Activated CD4-positive, CD25-positive, alpha-beta regulatory T cell treated with anti-CD3 and anti-CD28 coated beads, Interleukin-2, amount 50 U/mL, for 24 hours (primary cell): ENCODE measurements at regions not wholly inside any gene's neighbourhood (a gene's known extent, or its start where the extent isn't known, plus 50 kb on each side); places are given as distances from the start of the nearest gene placed in this dataset.

ENCODE experiments used
- ATAC-seq, 2 donors: fragments of 150-1000 bp; cut with Tn5 transposase; one replicate each; pipeline ENCODE4 v1.10.0; 2021; ENCODE audit warnings: mild to moderate bottlenecking in 1 of 2, moderate library complexity in 1 of 2

DNA sequence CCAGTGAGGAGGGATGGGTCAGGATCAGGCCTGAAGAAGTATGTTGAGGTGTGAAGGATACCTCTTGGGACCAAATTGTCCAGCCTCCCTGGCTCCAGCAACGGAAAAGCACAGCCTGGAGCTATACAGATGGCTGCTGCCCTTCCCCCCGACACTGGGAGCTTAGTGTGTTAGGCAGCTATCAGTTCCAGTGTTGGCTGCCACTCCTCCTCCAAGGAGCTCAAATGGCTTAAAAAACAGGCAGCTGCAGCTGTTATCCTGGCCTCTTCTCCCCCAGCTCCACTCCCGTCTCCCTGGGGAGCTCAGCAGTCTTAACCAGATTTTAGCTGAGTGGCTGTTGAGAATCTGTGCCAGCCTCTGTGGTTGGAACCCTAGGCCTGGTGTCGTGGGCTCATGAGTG is 225.0 kb downstream of the JRKL start:
- no peak for ATAC-seq

DNA sequence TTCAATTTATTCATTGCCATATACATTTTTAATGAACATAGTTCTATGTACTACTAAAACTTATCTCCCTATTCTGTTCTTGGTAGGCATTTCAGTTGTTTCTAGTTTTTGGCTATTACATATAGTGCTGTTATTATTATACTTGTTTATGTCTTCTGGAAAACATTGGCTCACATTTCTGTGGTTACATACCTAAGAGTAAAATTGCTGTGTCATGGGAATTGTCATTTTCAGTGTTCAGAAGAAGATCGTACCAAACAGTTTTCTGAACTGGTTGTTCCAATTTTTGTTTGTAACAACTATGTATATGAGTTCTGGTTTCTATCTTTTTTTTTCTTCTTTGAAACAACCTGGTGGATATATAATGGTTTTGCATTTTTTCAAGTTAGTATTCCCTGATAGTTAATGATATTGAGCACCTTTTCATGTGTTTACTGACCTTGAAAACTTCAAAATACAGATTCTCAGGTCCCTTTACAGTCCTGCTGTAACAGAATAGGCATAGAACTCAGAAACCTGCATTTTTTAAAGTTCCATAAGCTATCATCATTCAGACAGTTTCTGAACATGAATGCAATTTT is 230.7 kb downstream of the JRKL start:
- ATAC-seq = no peak

DNA sequence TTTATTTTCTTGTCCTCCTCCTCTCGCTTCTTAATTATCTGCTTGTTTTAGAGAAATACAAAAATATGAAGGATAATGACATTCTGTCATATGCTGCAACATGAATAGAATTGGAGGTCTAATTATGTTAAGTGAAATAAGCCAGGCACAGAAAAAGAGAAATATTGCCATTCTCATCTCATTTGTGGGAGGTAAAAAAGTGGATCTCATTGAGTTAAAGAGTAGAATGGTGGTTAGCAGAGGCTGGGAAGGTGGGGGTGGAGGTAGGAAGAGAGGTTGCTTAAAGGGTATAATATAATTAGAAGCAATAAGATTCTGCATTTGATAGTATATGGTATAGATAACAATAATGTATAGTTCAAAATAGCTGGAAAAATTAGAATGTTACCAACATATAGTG is 231.3 kb downstream of the JRKL start:
- no peak for ATAC-seq

DNA sequence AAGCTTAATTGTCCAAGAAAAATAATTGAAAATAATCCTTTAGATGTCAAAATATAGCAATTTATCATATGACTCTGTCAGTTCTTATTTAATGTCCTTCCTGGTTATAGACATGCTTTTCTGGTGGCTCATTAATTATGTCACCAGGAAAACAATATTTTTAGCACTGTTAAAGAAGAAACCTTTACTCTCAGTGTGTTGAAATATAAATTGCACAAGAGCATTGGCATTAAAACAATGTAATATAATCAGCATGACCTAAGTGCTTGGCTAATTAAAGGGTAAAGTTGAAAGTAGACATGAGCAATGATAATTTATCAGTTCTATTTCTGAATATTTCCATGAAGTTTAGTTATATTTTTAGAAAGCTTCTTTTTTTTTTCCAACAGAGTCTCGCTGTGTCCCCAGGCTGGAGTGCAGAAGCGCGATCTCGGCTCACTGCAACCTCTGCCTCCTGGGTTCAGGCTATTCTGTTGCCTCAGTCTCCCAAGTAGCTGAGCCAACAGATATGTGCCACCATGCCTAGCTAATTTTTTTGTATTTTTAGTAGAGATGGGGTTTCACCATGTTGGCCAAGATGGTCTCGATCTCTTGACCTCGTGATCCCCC is 232.3 kb downstream of the JRKL start:
- no peak for ATAC-seq

DNA sequence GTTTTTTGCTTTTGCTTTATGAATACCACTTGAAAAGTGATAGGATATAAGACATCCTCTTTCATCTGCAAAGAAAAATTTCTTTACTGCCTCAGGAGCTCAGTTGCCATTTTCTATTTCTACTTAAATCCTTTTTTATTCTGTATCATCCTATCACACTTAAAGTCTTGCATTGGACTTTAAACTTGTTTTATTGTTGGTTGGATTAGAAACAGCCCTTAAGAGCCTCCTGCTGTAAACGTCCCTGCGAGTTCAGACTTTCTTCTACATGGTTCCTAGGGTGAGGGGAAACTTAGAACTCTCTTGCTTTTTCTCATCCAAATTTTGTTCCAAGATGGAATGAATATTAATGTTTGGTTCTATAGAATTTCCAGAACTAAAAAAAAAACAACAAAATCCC is 234.3 kb downstream of the JRKL start:
- ATAC-seq = no peak

DNA sequence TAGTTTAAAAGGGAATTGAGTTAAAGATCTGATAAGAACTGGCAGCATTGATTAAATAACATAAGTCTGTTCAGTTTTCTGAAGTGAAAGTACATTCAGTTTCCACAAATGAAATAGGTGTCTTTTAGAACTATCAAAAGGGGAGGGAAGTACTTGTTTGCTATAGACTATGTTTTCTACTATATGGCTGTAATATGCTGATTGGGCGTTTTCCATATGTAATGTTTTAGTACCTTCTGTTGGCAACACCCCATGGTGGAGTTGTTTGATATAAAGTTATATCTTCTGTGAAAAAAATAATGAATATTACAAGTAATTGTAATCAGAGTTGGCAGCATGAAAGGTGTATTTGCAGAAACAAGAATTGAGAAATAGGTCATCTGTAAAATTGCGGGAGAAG is 237.6 kb downstream of the JRKL start:
- ATAC-seq = no peak

DNA sequence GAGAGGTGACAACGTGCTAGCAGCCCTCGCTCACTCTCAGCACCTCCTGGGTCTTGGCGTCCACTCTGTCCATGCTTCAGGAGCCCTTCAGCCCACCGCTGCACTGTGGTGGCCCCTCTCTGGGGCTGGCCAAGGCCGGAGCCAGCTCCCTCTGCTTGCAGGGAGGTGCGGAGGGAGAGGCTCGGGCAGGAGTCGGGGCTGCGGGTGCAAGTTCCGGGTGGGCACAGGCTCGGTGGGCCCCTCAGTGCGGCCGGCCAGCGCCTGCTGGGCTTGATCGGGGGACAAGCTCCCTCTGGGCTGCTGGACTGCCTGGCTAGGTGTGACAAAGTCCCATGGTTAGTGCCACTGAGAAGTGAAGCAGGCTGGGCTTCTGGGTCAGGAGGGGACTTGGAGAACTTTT is 245.8 kb downstream of the JRKL start:
- ATAC-seq = no peak

DNA sequence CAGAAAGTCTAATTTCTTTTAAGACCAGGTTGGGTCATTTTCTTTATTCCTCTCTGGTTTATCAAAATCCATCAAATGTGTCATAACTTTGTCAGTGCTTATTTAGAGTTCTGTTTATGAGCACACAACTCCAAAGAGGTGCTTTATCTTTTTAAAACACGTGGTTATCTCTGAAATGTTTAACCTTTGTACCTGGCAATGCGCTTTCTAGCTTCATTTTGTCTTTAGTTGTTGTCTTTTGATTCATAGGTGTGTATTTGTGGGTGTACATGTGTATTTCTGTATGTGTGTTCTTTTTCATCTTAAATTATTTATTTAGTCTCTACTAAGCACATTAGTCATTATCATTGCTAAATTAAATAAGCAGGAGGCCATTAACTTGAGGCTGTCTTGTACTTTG is 251.4 kb downstream of the JRKL start:
- ATAC-seq = no peak

DNA sequence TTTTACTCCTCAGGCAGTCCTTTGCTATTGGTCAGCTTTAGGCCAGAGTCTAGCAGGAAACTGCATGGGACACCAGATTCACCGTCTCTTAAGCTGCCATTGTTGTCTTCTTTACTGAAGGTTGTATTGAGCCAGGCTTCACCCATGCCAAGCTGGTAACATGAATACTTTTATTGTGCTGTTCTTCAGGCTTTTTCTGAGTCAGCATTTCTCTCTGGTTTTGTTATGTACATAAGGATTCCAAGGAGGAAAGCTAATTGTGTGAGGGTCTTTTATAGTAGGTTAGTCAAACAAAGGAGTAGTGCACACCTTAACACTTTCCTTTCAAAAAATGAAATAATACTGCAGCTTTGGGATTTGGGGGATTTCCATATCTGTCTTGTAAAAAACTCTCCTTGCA is 252.8 kb downstream of the JRKL start:
- no peak for ATAC-seq

DNA sequence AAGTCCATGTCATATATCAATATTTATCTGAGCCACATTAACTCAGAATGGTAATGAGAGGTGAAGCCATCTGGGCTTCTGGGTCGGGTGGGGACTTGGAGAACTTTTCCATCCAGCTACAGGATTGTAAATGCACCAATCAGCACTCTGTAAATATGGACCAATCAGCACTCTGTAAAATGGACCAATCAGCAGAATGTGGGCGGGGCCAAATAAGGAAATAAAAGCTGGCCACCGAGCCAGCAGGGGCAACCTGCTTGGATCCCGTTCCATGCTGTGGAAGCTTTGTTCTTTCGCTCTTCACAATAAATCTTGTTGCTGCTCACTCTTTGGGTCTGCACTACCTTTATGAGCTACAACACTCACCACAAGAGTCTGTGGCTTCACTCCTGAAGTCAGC is 253.4 kb downstream of the JRKL start:
- ATAC-seq = no peak

DNA sequence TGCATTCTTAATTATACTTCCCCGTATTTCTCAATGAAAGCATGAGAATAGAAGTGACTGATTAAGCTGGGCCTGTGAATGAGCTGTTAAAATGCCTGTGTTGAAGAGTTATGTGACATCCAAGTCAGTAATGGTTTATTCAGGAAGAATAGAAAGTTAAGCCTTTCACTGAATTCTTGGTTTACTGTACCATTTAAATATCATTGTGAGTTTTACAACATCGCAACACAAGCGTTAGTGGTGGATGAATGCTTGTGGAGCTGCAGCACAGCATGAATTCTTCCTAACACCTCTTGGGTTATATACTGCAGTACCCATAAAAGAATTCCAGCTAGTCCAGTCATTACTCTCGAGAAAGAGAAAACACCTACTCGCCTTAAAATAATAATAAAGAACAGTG is 257.8 kb downstream of the JRKL start:
- ATAC-seq = no peak

DNA sequence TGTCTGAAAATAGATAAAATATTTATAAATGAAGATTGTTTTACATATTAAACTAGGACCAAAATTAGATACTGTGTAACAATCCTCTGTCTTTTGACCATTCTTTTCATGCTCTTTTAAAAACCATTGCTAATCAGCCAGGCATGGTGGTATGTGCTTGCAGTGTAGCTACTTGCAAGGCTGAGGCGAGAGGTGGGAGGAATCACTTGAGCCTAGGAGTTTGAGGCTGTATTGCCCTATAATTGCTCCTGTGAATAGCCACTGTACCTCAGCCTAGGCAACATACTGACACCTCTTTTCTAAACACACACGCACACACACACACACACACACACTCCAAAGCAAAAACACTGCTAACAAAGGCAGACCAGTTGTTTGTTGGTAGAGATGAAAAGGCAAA is 259.2 kb downstream of the JRKL start:
- no peak for ATAC-seq

DNA sequence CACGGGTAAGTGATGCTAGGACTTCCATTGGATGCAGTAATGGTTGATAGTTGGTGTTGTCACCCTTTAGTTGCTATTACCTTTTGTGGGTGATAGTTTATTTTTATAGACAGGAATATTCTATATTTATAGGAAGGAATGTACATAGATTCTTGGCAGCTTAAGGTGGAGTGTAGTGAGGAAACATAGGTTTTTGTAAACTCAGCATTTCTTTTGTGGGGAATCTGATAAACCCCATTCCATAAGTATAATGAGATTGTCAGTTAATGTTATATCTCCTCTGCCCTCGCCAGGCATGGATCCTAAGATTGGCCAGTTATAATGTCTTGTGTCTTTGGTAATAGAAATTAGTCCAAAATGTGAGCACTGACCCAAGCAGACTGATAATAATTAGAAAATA is 262.7 kb downstream of the JRKL start:
- no peak for ATAC-seq

DNA sequence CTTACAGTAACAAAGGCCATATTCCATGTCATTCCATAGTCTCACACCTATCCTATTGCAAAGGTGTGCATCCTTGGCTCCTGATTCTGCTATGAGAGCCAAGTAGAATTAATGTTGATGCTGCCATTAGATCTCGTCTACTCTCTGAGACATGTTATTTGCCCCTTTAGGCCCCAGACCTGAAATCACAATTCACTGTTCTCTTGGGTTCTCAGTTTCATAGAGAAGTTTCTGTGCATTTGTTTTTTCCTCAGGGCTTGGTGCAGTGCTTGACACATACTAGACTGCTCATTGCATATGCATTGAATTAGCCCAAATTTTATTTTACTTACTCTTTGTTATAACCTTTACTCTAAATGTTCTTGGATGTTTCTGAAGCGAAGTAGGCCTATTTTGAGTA is 265.7 kb downstream of the JRKL start:
- ATAC-seq = no peak

DNA sequence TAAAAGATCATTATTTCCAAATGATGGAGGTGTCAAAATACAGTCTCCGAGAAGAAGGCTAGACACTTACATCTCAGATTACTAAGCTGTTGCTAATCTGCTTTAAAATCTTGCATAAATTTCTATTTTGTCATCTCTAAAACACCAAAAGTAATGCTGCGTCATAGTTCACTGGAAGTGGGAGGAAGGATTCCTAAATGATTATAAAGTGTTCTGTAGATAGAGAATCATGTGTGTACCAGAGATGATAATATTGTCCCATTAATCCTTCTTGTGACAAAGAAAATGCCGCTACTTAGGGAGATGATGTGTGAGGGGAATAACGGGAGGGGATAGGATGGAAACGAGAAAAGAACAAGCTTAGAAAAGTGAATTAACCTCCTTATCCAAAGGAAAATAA is 268.6 kb downstream of the JRKL start:
- no peak for ATAC-seq

DNA sequence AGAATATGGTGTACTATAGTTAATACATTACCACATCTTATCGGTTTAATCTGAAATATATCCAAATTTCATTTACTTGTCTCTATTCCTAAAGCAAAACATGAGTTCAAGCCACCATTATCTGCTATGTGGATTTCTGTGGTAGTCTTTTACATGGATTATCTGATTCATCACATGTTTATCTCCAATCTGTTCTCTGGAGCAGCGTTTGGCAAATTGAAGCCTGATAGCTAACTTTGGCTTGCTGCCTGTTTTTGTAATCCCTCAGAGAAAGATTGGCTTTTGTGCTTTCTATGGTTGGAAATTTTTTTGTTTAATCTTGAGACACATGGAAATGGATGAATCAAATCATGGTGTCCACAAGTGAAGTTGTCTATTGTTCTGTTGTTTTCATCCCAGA is 274.3 kb downstream of the JRKL start:
- no peak for ATAC-seq

DNA sequence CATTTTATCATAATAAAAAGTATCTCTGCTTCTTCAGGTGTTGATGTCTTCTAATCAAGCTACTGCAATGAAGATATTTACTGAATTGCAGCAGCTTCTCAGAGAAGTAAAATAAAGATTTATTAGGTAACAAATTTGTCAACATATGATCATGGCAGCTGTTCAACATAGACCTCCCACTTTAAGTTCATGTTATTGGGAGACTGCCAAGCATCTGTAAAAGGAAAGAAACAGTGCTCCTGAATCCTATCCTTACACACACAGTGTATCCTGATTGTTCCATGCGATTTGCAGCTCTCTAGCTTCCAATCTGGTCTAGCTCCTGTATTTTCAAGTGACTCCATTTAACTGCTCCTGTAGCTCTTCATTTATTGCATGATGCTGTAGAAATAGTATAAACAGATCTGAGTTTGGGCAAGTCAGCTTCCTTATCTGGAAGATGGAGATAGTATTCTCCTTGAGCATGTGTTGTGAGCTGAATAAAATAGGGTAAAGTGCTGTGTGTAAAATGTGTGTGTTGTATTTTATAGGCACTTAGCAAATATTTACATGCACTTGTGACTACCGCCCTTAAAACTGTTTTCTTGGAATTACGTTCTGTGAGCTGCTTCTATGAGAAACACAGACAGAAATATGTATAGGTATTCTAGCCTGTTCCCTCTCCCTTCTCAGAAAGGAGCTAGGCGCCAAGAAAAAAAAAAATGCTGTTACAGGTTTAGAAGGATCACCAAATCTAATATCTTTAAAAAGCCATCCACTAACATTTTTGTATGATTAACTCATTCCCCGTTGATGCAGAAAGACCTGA is 290.6 kb downstream of the JRKL start:
- no peak for ATAC-seq

DNA sequence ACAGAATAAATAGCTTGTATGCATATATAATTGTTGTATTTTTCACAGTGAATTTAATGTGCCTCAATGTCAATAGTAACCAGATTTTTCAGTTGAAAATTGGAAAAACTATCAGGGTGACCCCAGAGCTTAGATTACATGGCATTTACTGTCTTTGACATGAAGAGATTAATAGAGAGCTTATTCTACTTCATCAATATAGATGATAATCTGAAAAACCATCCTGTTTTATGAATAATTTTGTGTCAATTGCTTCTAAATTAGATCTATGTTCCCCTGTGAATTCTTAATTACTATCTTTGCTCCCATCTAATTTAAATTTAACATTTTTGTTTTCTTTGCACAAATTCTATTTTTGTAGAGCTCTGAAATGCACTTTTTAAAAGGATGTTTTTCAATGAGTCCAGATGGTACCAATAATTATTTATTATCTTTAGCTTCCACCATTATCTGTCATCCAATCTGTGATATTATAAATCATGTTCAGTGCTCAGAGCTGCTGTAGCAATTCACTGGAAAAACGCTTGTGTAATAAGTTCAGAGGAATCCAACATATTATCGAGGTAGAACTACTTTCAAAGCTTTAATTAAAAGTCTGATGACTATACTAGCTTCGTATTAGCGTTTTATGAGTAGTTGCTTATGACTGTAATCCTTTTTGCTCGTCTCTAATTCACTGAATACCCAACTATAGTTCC is 291.4 kb downstream of the JRKL start:
- no peak for ATAC-seq

DNA sequence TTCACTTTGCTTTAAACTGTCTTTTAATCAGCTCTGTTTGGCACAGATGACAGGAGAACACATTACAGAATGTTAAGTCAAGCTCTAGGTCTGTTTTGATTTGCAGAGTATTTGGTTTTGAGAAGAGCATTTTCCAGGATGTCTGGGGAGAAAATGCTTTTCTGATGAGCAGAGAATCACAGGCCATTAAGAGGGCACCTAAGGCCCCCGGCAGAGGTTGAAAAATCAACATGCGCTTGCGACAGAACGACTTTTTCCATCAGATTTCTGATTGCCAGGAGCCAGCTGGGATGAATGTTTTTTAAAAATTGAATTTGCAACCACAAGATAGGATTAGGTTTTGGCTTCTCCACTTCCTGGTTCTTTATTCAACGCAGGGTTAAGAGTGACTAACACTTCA is 304.5 kb downstream of the JRKL start:
- no peak for ATAC-seq

DNA sequence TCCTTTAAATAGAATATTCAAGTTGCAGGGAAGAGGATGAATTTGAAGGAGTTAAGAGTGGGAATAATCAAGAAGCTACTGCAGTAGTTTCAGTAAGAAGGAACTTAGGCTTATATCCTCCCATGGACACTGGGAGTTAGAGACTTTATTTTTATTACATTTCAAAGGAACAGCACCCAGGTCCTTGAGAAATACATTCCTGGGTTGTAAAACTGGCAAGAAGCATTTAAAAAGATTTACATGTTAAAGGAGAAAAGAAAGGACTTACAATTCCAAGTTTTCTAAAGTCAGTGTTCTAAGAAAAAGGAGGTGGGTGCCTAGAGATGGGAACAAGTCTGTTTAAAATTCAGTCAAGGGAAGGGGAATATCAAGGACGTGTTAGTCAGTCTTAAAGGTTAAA is 306.9 kb downstream of the JRKL start:
- ATAC-seq = no peak

DNA sequence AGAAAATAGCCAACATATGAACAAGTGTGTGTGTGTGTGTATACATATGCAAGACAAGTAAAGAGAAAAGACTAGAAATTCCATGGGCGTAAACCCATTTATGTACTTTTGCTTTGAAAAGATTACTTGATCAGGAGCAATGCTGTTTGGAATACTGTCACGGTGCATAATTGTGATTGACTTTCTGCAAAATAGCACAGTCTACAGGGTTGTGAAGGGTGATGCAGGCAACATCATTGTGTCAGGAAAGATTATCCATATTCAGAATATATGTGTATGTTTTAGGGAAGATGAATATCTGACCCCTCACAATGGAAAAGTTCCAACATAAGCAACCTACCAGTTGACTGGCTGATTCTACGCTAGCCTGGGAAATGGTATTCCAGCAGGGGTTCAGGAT is 307.7 kb downstream of the JRKL start:
- ATAC-seq = no peak

DNA sequence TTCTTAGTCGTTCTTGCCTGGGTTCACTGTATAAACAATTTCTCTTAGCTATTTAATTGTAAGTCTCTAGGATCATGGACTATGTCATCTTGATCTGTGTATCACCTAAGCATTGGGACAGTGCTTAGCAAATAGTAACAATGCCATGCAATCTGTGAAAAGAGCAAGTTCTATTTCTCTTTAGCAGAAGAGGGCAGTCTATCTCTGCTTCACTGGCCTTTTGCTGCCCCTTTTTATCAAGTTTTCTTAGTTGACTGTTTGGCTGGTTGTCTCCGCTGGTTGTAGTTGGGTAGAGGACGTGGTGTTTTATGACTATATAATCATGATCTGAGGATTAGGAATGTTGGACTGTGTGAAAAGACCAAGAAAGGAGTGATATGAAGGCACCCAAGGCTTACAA is 315.0 kb downstream of the JRKL start:
- ATAC-seq = no peak

DNA sequence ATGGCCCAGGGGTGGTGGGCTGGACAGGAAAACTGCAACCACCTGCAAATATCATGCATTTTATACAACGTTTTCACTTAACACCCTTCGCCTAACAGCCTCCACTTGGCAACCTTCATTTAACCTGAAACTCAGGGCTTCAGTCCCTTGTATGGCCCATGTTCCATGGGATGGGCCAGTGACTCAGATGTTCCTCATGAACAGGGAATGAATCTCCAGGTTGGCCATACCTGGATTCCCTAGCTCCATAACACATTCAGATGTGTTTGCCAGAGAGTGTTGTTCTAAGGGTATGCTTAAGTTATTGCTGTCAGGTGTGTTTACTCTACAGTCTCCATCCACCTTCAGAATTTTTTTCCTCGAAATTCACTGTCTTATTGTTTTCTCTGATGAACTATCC is 316.9 kb downstream of the JRKL start:
- no peak for ATAC-seq

DNA sequence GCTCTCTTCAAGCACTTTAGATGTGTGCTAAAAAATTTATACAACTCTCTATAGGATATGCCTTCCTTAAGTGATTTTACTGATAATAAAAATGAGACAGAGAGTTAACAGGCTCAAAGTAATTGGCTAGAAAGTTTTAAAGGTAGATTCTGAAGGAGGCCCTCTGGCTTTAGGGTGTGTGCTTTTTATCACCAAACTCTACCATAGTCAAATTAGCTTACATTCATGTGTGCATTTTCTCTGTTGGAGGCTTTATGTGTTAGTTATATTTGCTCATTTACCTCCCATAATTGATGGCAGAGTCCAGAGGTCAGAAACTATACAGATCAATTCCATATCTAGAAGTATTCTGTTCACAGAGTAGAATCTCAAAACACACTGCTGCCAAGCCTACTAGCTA is 317.5 kb downstream of the JRKL start:
- ATAC-seq = no peak
